ENCODE measurements at regions not wholly inside any gene's neighbourhood (a gene's known extent, or its start where the extent isn't known, plus 50 kb on each side); places are given as distances from the start of the nearest gene placed in this dataset.
"Not testable (repeated sequence)": the region's sequence is repeated elsewhere in the genome, so short reads cannot be mapped to it uniquely, and the experiment has no call there.

DNA sequence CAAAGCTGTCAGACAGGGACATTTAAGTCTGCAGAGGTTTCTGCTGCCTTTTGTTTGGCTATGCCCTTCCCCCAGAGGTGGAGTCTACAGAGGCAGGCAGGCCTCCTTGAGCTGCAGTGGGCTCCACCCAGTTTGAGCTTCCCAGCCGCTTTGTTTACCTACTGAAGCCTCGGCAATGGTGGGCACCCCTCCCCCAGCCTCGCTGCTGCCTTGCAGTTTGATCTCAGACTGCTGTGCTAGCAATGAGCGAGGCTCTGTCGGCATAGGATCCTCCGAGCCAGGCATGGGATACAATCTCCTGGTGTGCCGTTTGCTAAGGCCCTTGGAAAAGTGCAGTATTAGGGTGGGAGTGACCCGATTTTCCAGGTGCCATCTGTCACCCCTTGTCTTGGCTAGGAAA, 149.4 kb upstream of the PGRMC2 start:
- DNase-seq; ATAC-seq (ENCODE audit: low FRiP score); H3K4me1 ChIP-seq (ENCODE audit: control insufficient read depth in 1 of 2, insufficient read depth in 2 of 2, low read length in 2 of 2); intact Hi-C loops (cut with DNase I); H3K9me3 ChIP-seq (ENCODE audit: control insufficient read depth, low read length); H3K36me3 ChIP-seq (ENCODE audit: control insufficient read depth in 1 of 2, insufficient read depth in 2 of 2, low read length in 1 of 2); H3K4me3 ChIP-seq (ENCODE audit: low read length in 2 of 2); H3K27ac ChIP-seq (ENCODE audit: low read depth in 1 of 2, low read length in 2 of 2); H3K27me3 ChIP-seq (ENCODE audit: control insufficient read depth in 1 of 2, insufficient read depth in 2 of 2, low read length in 1 of 2): not testable (repeated sequence)
- WGBS, 2 donors: 92% methylated on average over 8 of the region's 8 CpGs

DNA sequence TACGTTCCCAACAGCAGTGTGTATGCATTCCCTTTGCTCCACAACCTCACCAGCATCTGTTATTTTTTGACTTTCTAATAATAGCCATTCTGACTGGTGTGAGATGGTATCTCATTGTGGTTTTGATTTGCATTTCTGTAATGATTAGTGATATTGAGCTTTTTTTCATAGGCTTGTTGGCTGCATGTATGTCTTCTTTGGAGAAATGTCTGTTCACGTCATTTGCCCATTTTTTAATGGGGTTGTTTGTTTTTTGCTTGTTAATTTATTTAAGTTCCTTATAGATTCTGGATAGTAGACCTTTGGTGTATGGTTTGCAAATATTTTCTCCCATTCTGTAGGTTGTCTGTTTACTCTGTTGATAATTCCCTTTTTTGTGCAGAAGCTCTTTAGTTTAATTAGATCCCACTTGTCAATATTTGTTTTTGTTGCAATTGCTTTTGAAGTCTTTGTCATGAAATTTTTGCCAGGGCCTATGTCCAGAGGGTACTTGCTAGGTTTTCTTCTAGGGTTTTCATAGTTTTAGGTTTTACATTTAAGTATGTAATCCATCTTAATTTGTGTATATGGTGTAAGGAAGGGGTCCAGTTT, 141.5 kb upstream of the PGRMC2 start:
- H3K27ac ChIP-seq (ENCODE audit: low read depth in 1 of 2, low read length in 2 of 2); DNase-seq; H3K27me3 ChIP-seq (ENCODE audit: control insufficient read depth in 1 of 2, insufficient read depth in 2 of 2, low read length in 1 of 2); H3K4me3 ChIP-seq (ENCODE audit: low read length in 2 of 2); H3K9me3 ChIP-seq (ENCODE audit: control insufficient read depth, low read length); H3K36me3 ChIP-seq (ENCODE audit: control insufficient read depth in 1 of 2, insufficient read depth in 2 of 2, low read length in 1 of 2); intact Hi-C loops (cut with DNase I); ATAC-seq (ENCODE audit: low FRiP score); H3K4me1 ChIP-seq (ENCODE audit: control insufficient read depth in 1 of 2, insufficient read depth in 2 of 2, low read length in 2 of 2): not testable (repeated sequence)
- 92 to 99% methylated on average over 2 of the region's 2 CpGs for whole genome bisulfite sequencing, 2 donors

GRCh38 chr4:128428397-128428796, 140.8 kb upstream of the PGRMC2 start:
- 95 to 96% methylated on average over 3 of the region's 3 CpGs for WGBS, 2 donors
- no peak for DNase-seq

DNA sequence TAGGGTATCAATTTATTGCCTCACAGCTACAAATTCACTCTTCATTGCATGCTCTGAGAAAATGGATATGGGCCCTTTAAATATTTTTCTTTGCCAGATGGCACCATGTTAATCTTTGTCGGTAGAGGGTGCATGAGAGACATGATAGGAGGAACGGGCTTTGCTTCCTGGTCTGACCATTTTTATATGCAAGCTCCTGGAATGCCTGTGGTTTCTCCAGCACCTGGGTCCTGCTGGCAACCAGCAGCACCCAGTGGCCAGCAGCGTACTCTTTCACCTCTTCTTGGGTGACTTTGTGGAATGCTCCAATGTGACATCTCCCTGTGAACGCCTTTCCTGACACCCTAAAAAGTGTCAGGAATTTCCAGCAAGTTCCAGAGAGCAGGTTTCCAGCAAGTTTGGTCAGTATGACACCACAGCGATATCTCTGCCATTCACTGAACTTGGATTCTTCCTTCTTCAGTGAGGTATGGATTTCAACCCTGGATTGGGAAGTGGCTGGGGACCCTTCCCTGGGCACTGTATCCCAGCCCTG, 140.3 kb upstream of the PGRMC2 start:
- intact Hi-C loops (cut with DNase I): no loop called here
- 55% methylated on average over 5 of the region's 5 CpGs for WGBS, 2 donors
- Histone ChIP-seq H3K27ac (ENCODE audit: low read depth in 1 of 2, low read length in 2 of 2) (no peak overlapping the region), H3K4me1 (ENCODE audit: control insufficient read depth in 1 of 2, insufficient read depth in 2 of 2, low read length in 2 of 2) (no peaks in the 10 kb centered on the region), H3K36me3 (ENCODE audit: control insufficient read depth in 1 of 2, insufficient read depth in 2 of 2, low read length in 1 of 2) (no peaks in the 10 kb centered on the region), H3K27me3 (ENCODE audit: control insufficient read depth in 1 of 2, insufficient read depth in 2 of 2, low read length in 1 of 2) (no peaks in the 10 kb centered on the region), H3K4me3 (ENCODE audit: low read length in 2 of 2) (no peak overlapping the region), H3K9me3 (ENCODE audit: control insufficient read depth, low read length) (no peaks in the 10 kb centered on the region)
- DNase-seq: no peak
- ATAC-seq (ENCODE audit: low FRiP score): no peak

More at GRCh38 chr4:128428397-128428796, 140.8 kb upstream of the PGRMC2 start:
- no peak for ATAC-seq (ENCODE audit: low FRiP score)
- H3K4me3 ChIP-seq (ENCODE audit: low read length in 2 of 2): no peak overlapping the region
- intact Hi-C loops (cut with DNase I): no loop called here
- no peaks in the 10 kb centered on the region for H3K27me3 ChIP-seq (ENCODE audit: control insufficient read depth in 1 of 2, insufficient read depth in 2 of 2, low read length in 1 of 2)
- H3K4me1 ChIP-seq (ENCODE audit: control insufficient read depth in 1 of 2, insufficient read depth in 2 of 2, low read length in 2 of 2): no peaks in the 10 kb centered on the region
- H3K9me3 ChIP-seq (ENCODE audit: control insufficient read depth, low read length): no peaks in the 10 kb centered on the region
- no peak overlapping the region for H3K27ac ChIP-seq (ENCODE audit: low read depth in 1 of 2, low read length in 2 of 2)
- no peaks in the 10 kb centered on the region for H3K36me3 ChIP-seq (ENCODE audit: control insufficient read depth in 1 of 2, insufficient read depth in 2 of 2, low read length in 1 of 2)

DNA sequence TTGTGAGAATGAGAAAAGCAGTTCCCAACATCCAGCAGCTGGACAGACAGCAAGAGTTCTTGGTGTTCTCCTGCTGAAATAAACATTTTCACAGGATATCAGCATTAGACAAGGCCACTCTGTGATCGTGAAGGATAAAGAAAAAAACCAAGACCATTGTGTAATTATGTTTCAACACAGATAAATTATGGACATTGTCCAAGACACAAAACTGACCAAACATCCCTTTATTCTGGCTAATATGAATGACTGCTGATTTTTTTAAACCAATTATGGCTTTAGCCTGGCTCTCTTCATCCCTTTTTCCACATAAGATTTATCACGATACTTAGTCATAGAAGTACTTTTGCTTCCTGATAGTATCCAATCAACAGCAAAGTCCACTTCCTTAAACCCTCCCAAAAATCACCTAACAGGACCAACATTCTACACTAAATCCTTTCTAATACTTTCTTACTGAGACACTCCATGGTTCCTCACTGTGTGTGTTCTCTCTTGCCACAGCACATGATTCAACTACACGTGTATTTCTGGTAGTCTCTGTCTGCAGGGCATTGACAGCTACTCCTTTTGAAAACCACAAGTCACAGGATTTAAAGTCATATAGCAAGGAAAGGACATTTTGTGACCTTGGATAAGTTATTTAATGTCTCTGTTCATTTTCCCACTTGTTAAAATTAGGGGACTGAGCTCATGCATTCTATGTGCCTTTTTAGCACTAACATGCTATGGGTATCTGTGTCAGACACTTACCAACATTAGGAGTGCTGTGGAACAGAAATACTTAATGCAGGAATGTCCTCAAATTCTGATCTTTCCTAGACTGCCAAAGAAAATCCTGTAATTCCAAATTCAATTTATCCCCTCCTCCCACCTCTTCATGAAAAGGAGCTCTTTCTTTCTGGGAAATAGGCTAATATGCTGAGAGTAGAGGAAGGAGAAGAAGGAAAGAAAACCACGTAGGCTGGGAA, 137.2 kb upstream of the PGRMC2 start:
- no peaks in the 10 kb centered on the region for H3K9me3 ChIP-seq (ENCODE audit: control insufficient read depth, low read length)
- H3K27me3 ChIP-seq (ENCODE audit: control insufficient read depth in 1 of 2, insufficient read depth in 2 of 2, low read length in 1 of 2): no peaks in the 10 kb centered on the region
- H3K4me3 ChIP-seq (ENCODE audit: low read length in 2 of 2): no peak overlapping the region
- no peak overlapping the region for H3K27ac ChIP-seq (ENCODE audit: low read depth in 1 of 2, low read length in 2 of 2)
- no peaks in the 10 kb centered on the region for H3K36me3 ChIP-seq (ENCODE audit: control insufficient read depth in 1 of 2, insufficient read depth in 2 of 2, low read length in 1 of 2)
- intact Hi-C loops (cut with DNase I): no loop called here
- H3K4me1 ChIP-seq (ENCODE audit: control insufficient read depth in 1 of 2, insufficient read depth in 2 of 2, low read length in 2 of 2): no peaks in the 10 kb centered on the region
- DNase-seq (no peak), ATAC-seq (ENCODE audit: low FRiP score) (peak; percentile 29)
- 50 to 64% methylated on average over 4 of the region's 4 CpGs for WGBS, 2 donors

DNA sequence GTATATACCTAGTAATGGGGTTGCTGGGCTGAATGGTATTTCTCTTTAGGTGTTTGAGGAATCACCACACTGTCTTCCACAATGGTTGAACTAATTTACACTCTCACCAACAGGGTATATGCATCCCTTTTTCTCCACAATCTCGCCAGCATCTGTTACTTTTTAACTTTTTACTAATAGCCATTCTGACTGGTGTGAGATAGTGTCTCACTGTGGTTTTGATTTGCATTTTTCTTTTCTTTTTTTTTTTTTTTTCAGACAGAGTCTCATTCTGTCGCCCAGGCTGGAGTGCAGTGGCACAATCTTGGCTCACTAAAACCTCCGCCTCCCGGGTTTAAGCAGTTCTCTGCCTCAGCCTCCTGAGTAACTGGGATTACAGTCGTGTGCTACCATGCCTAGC, 134.7 kb upstream of the PGRMC2 start:
- H3K9me3 ChIP-seq (ENCODE audit: control insufficient read depth, low read length); H3K36me3 ChIP-seq (ENCODE audit: control insufficient read depth in 1 of 2, insufficient read depth in 2 of 2, low read length in 1 of 2); H3K27me3 ChIP-seq (ENCODE audit: control insufficient read depth in 1 of 2, insufficient read depth in 2 of 2, low read length in 1 of 2); ATAC-seq (ENCODE audit: low FRiP score); DNase-seq; intact Hi-C loops (cut with DNase I); H3K4me1 ChIP-seq (ENCODE audit: control insufficient read depth in 1 of 2, insufficient read depth in 2 of 2, low read length in 2 of 2); H3K27ac ChIP-seq (ENCODE audit: low read depth in 1 of 2, low read length in 2 of 2); H3K4me3 ChIP-seq (ENCODE audit: low read length in 2 of 2): not testable (repeated sequence)
- 78 to 82% methylated on average over 5 of the region's 5 CpGs for WGBS, 2 donors

DNA sequence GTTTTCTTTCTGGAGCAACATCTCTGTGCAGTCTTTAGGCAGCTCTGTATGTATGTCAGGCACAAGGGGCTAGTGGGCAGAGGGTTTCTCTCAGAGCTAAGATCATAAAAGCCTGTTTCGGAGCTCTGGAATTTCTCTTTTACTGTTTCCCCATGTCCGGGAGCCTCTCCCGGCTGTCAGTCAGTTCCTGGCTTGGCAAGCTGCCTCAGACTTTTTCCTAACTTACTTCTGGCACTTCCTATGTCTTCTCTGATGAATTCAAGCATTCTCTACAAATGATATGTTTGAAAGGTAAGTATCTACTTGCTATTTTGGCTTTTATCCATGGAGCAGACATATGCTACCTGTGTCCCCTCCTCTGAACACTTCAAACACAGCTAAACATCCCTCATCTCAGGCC, 129.3 kb upstream of the PGRMC2 start:
- H3K27me3 ChIP-seq (ENCODE audit: control insufficient read depth in 1 of 2, insufficient read depth in 2 of 2, low read length in 1 of 2): no peaks in the 10 kb centered on the region
- no peaks in the 10 kb centered on the region for H3K36me3 ChIP-seq (ENCODE audit: control insufficient read depth in 1 of 2, insufficient read depth in 2 of 2, low read length in 1 of 2)
- DNase-seq (no peak), ATAC-seq (ENCODE audit: low FRiP score) (no peak)
- H3K27ac ChIP-seq (ENCODE audit: low read depth in 1 of 2, low read length in 2 of 2): no peak overlapping the region
- no peaks in the 10 kb centered on the region for H3K9me3 ChIP-seq (ENCODE audit: control insufficient read depth, low read length)
- WGBS, 2 donors: 38 to 51% methylated on average over 3 of the region's 3 CpGs
- no peak overlapping the region for H3K4me3 ChIP-seq (ENCODE audit: low read length in 2 of 2)
- intact Hi-C loops (cut with DNase I): no loop called here
- H3K4me1 ChIP-seq (ENCODE audit: control insufficient read depth in 1 of 2, insufficient read depth in 2 of 2, low read length in 2 of 2): no peaks in the 10 kb centered on the region

GRCh38 chr4:128410037-128410436, 122.4 kb upstream of the PGRMC2 start:
- H3K27ac ChIP-seq (ENCODE audit: low read depth in 1 of 2, low read length in 2 of 2): no peak overlapping the region
- intact Hi-C loops (cut with DNase I): no loop called here
- H3K36me3 ChIP-seq (ENCODE audit: control insufficient read depth in 1 of 2, insufficient read depth in 2 of 2, low read length in 1 of 2): no peaks in the 10 kb centered on the region
- DNase-seq: no peak
- no peak overlapping the region for H3K4me3 ChIP-seq (ENCODE audit: low read length in 2 of 2)
- whole genome bisulfite sequencing, 2 donors: 88 to 96% methylated on average over 5 of the region's 5 CpGs
- H3K4me1 ChIP-seq (ENCODE audit: control insufficient read depth in 1 of 2, insufficient read depth in 2 of 2, low read length in 2 of 2): no peaks in the 10 kb centered on the region
- no peak for ATAC-seq (ENCODE audit: low FRiP score)
- H3K9me3 ChIP-seq (ENCODE audit: control insufficient read depth, low read length): no peaks in the 10 kb centered on the region
- no peaks in the 10 kb centered on the region for H3K27me3 ChIP-seq (ENCODE audit: control insufficient read depth in 1 of 2, insufficient read depth in 2 of 2, low read length in 1 of 2)

DNA sequence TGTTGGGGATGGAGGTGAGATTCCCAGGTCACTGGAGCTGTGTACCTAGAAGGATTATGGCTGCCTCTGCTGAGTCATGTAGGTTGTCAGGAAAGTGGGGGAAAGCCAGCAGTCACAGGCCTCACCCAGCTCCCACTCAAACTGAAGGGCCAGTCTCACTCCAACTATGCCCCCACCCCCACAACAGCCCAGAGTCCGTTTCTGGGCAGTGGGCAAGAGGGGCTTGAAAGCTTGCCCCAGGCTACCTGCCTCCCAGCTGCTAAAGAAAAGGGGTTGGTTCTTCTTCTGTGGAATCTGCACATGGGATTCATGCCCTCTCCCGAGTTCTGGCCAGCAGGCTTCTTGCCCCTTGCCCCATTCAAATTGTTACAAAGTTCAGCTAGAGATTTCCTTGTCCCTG, 116.0 kb upstream of the PGRMC2 start:
- intact Hi-C loops (cut with DNase I): no loop called here
- H3K27ac ChIP-seq (ENCODE audit: low read depth in 1 of 2, low read length in 2 of 2): no peak overlapping the region
- ATAC-seq (ENCODE audit: low FRiP score) (no peak), DNase-seq (no peak)
- H3K36me3 ChIP-seq (ENCODE audit: control insufficient read depth in 1 of 2, insufficient read depth in 2 of 2, low read length in 1 of 2): no peaks in the 10 kb centered on the region
- H3K4me3 ChIP-seq (ENCODE audit: low read length in 2 of 2): no peak overlapping the region
- no peaks in the 10 kb centered on the region for H3K27me3 ChIP-seq (ENCODE audit: control insufficient read depth in 1 of 2, insufficient read depth in 2 of 2, low read length in 1 of 2)
- H3K9me3 ChIP-seq (ENCODE audit: control insufficient read depth, low read length): no peaks in the 10 kb centered on the region
- WGBS, 2 donors: 88 to 96% methylated on average over 2 of the region's 2 CpGs
- no peaks in the 10 kb centered on the region for H3K4me1 ChIP-seq (ENCODE audit: control insufficient read depth in 1 of 2, insufficient read depth in 2 of 2, low read length in 2 of 2)
